Activated B cell treated with CpG ODN at 0.5 μM for 24 hours (primary cell): ENCODE measurements at regions not wholly inside any gene's neighbourhood (a gene's known extent, or its start where the extent isn't known, plus 50 kb on each side); places are given as distances from the start of the nearest gene placed in this dataset.

Source experiments
- ATAC-seq: fragments of 200-7000 bp; cut with Tn5 transposase; one replicate; pipeline ENCODE4 v1.10.0; 2021; ENCODE audit warnings: low read depth, mild to moderate bottlenecking, moderate library complexity
- CTCF ChIA-PET: fragments of 350-600 bp; sonication (Branson Sonifier 250); formaldehyde crosslinking; loops from one replicate; lab custom pipeline; 2021; ENCODE audit warnings: antibody characterized with exemption; lab: Charles Lee
- POLR2A ChIA-PET: fragments of 350-600 bp; sonication (Branson Sonifier 250); formaldehyde crosslinking; loops from one replicate; lab custom pipeline; 2021; ENCODE audit warnings: antibody characterized with exemption; lab: Charles Lee
- DNase-seq: peaks from one replicate; pipeline ENCODE4 v3.0.0; 2022
- H3K27ac Mint-ChIP-seq: one replicate; pipeline ENCODE4 v1.8.0; 2020; ENCODE audit warnings: mixed read lengths
- H3K27me3 Mint-ChIP-seq: one replicate; pipeline ENCODE4 v1.8.0; 2021; ENCODE audit warnings: mixed read lengths
- H3K36me3 Mint-ChIP-seq: one replicate; pipeline ENCODE4 v1.8.0; 2021; ENCODE audit warnings: low read depth, mixed read lengths
- H3K4me1 Mint-ChIP-seq: one replicate; pipeline ENCODE4 v1.8.0; 2021; ENCODE audit warnings: mixed read lengths
- H3K4me3 Mint-ChIP-seq: one replicate; pipeline ENCODE4 v1.8.0; 2020; ENCODE audit warnings: mild to moderate bottlenecking, mixed read lengths
- H3K9me3 Mint-ChIP-seq: one replicate; pipeline ENCODE4 v1.8.0; 2020; ENCODE audit warnings: mixed read lengths
- intact Hi-C: fragments of 100-400 bp; cut with micrococcal nuclease; formaldehyde crosslinking; loops from one replicate; pipeline ENCODE4 v1.15.1; 2024
- TF ChIP-seq, protein P1 (sequence below): fragments of 200-600 bp; IDR thresholded peaks from one replicate; pipeline ENCODE4 v1.8.0; 2022; ENCODE audit warnings: antibody characterized with exemption, mild to moderate bottlenecking

DNA sequence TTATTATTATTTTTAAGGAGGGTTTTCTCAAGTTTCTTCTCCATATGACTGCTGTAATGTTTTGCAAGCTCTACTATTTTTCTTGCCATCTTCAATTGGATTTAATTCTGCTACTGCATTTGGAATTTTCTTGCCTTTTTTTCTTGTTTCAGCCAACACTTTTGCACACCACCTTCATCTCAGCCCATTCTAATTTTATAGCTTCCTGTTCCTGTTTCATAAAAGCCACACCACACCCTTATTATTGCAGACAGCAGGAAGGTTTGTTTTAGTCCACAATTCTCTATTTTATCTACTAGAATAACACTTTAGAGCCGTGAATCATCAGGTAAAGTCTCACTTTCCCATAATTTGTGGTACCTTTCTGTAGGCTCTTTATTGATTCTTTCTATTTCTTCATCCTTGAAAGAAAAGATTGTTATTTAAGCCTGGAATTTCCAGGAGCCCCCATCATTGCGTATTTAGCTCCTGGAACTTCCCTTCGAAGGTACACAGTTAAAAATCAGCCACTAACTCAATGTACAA, 209.3 kb upstream of the TBX20 start:
- Mint-ChIP-seq H3K4me3 (no peak overlapping the region), H3K4me1 (peaks cover 2% of the 10 kb centered on the region)
- no peak for ATAC-seq

GRCh38 chr7:35454575-35455385, 200.9 kb upstream of the TBX20 start:
- Mint-ChIP-seq H3K27me3 (peaks cover 36% of the 10 kb centered on the region), H3K4me3 (no peak overlapping the region), H3K4me1 (peaks cover 3% of the 10 kb centered on the region), H3K9me3 (peaks cover 16% of the 10 kb centered on the region), H3K27ac (no peak overlapping the region), H3K36me3 (no peaks in the 10 kb centered on the region)
- intact Hi-C loops = no loop called here
- DNase-seq (no peak), ATAC-seq (no peak)
- CTCF ChIA-PET = no interaction called here
- POLR2A ChIA-PET = no interaction called here
- TF ChIP-seq, protein P1, sequence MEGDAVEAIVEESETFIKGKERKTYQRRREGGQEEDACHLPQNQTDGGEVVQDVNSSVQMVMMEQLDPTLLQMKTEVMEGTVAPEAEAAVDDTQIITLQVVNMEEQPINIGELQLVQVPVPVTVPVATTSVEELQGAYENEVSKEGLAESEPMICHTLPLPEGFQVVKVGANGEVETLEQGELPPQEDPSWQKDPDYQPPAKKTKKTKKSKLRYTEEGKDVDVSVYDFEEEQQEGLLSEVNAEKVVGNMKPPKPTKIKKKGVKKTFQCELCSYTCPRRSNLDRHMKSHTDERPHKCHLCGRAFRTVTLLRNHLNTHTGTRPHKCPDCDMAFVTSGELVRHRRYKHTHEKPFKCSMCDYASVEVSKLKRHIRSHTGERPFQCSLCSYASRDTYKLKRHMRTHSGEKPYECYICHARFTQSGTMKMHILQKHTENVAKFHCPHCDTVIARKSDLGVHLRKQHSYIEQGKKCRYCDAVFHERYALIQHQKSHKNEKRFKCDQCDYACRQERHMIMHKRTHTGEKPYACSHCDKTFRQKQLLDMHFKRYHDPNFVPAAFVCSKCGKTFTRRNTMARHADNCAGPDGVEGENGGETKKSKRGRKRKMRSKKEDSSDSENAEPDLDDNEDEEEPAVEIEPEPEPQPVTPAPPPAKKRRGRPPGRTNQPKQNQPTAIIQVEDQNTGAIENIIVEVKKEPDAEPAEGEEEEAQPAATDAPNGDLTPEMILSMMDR = no peak

More for the DNA sequence above, 209.3 kb upstream of the TBX20 start:
- ChIA-PET CTCF (no interaction called here), POLR2A (no interaction called here)
- intact Hi-C loops = no loop called here
- no peak for DNase-seq
- TF ChIP-seq, protein P1 = no peak
- peaks cover 13% of the 10 kb centered on the region for H3K27me3 Mint-ChIP-seq
- no peak overlapping the region for H3K27ac Mint-ChIP-seq
- no peaks in the 10 kb centered on the region for H3K36me3 Mint-ChIP-seq
- H3K9me3 Mint-ChIP-seq = peaks cover 18% of the 10 kb centered on the region

DNA sequence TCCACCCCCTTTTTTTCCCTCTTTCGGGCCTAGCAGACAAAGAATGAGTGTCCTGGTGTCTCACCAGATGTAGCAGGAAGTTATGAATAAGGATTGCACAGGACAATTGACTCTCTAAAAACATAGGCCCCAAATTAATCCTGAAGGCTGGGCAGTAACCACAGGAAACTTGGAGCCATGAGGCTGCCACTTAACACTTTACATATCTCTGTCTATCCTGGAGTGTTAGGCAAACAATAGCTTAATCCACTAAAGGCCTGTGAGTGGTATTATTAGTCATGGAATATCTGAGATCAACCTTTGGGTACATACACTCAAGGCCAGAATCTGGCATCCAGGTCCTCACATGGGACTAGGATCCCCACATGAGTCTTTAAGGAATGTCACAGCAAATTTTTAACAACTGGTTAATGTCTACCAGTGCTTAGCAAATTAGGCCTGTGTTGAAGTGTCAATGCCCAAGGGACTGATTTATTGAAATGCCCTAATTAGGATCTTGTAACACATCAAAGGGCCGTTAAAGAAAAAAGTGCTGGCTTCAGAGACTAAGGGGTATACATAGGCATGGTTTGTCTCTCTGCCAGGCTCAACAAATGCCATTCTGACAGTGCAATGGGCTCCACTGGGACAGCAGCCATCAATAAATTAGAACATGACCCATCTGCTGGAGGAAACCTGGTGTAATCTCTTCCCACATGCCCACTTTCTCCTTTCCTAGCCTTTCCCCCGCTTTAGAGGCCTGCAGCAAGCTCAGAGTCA, 196.7 kb upstream of the TBX20 start:
- Mint-ChIP-seq H3K27ac (no peak overlapping the region), H3K4me3 (no peak overlapping the region), H3K36me3 (no peaks in the 10 kb centered on the region), H3K27me3 (peaks cover 37% of the 10 kb centered on the region), H3K9me3 (no peaks in the 10 kb centered on the region), H3K4me1 (peaks cover 3% of the 10 kb centered on the region)
- intact Hi-C loops = no loop called here
- ChIA-PET CTCF (interaction anchor here (0.7 kb wide), 1 partner anchor 20 kb away, joined by 6 read pairs; no protein-coding TSS in a partner anchor), POLR2A (no interaction called here)
- TF ChIP-seq, protein P1 = no peak
- ATAC-seq (no peak), DNase-seq (no peak)

DNA sequence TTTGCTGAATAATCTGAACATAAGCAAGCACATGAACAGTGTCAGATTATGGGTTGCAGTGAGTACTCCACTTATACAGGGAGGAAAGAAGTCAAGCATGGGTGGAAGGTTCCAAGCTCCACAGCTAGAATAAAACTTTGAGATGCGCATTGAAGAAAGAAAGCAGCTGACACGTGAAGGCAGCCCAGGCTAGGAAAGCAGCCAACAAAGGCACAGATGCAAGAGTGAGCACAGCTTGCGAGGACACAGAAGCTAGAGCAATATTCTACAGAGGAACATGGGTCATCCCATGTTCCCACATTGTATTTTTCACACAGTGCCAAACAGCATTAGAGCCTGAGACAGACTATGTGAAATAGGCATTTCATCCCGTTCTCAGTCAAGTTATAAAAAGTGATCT, 194.6 kb upstream of the TBX20 start:
- ATAC-seq (no peak), DNase-seq (no peak)
- no peaks in the 10 kb centered on the region for H3K4me1 Mint-ChIP-seq
- no peak overlapping the region for H3K27ac Mint-ChIP-seq
- intact Hi-C loops = no loop called here
- H3K4me3 Mint-ChIP-seq = no peak overlapping the region
- POLR2A ChIA-PET = no interaction called here
- CTCF ChIA-PET = interaction anchor here (1.7 kb wide), 1 partner anchor 24 kb away, joined by 5 read pairs; no protein-coding TSS in a partner anchor
- no peaks in the 10 kb centered on the region for H3K36me3 Mint-ChIP-seq
- H3K9me3 Mint-ChIP-seq = no peaks in the 10 kb centered on the region
- TF ChIP-seq, protein P1 = no peak
- H3K27me3 Mint-ChIP-seq = peaks cover 28% of the 10 kb centered on the region

DNA sequence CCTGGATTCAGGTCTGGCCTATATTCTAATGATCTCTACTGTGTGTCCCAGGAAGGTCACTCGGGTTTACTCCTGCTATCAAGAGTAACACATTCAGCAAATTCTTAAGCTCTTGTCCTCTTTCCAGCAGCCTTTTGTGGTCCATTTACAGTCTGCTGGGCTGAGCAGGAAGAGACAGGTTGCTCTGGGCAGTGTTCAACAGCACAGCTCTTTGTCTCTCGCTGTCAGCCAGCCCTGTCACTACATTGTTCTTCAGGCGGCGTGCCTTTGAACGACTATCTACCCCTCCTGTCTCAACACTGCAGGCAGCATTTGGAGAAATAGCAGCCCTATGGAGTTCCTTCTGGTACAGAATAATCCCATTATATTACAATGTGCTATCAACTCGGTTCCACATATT, 192.2 kb upstream of the TBX20 start:
- intact Hi-C loops = no loop called here
- Mint-ChIP-seq H3K9me3 (no peaks in the 10 kb centered on the region), H3K4me3 (no peak overlapping the region), H3K27me3 (peaks cover 30% of the 10 kb centered on the region), H3K27ac (no peak overlapping the region), H3K4me1 (no peaks in the 10 kb centered on the region), H3K36me3 (no peaks in the 10 kb centered on the region)
- TF ChIP-seq, protein P1 = no peak
- ATAC-seq = no peak
- CTCF ChIA-PET = no interaction called here
- no peak for DNase-seq
- POLR2A ChIA-PET = no interaction called here
